OCI-LY1 (cell line): ENCODE measurements at regions not wholly inside any gene's neighbourhood (a gene's known extent, or its start where the extent isn't known, plus 50 kb on each side); places are given as distances from the start of the nearest gene placed in this dataset.

Source experiments
- H2AFZ ChIP-seq: fragments of 200-600 bp; sonication (generic), shearing (Covaris generic); 2 replicates; pipeline ENCODE4 v1.6.0; 2014; ENCODE audit warnings: antibody characterized with exemption, mild to moderate bottlenecking, low read length
- H3F3A ChIP-seq: fragments of 200-600 bp; sonication (generic), shearing (Covaris generic); 2 replicates; pipeline ENCODE4 v1.6.0; 2014; ENCODE audit warnings: mild to moderate bottlenecking, antibody characterized with exemption, low read length, moderate library complexity; ENCODE audit not compliant: insufficient read depth
- H3K27ac ChIP-seq: fragments of 200-600 bp; sonication (generic); 2 replicates; pipeline ENCODE4 v1.5.1; 2014; ENCODE audit warnings: low read length, mixed run types, mild to moderate bottlenecking, low read depth; ENCODE audit not compliant: poor library complexity, severe bottlenecking
- H3K27me3 ChIP-seq: fragments of 200-600 bp; sonication (generic); 2 replicates; pipeline ENCODE4 v1.6.0; 2014; ENCODE audit warnings: antibody characterized with exemption, mild to moderate bottlenecking, low read length, moderate library complexity; ENCODE audit not compliant: insufficient read depth
- H3K36me3 ChIP-seq: fragments of 200-600 bp; sonication (generic); 2 replicates; pipeline ENCODE4 v1.6.1; 2014; ENCODE audit warnings: mild to moderate bottlenecking, antibody characterized with exemption, low read length, moderate library complexity, mixed read lengths; ENCODE audit not compliant: insufficient read depth
- H3K4me1 ChIP-seq: fragments of 200-600 bp; sonication (generic); 2 replicates; pipeline ENCODE4 v1.5.1; 2014; ENCODE audit warnings: mild to moderate bottlenecking, low read length, moderate library complexity; ENCODE audit not compliant: insufficient read depth, severe bottlenecking
- H3K4me2 ChIP-seq: fragments of 200-600 bp; sonication (generic), shearing (Covaris generic); 2 replicates; pipeline ENCODE4 v1.6.1; 2014; ENCODE audit warnings: low read length
- H3K4me3 ChIP-seq: fragments of 200-600 bp; sonication (generic); 2 replicates; pipeline ENCODE4 v1.5.1; 2014; ENCODE audit warnings: low read length, low read depth, mild to moderate bottlenecking, mixed read lengths; ENCODE audit not compliant: poor library complexity, severe bottlenecking
- H3K79me2 ChIP-seq: fragments of 200-600 bp; shearing (Covaris generic); 2 replicates; pipeline ENCODE4 v1.6.1; 2016; ENCODE audit warnings: mixed run types, low read length, mixed read lengths; ENCODE audit not compliant: insufficient read depth
- H3K9ac ChIP-seq: fragments of 200-600 bp; sonication (generic), shearing (Covaris generic); 2 replicates; pipeline ENCODE4 v1.6.1; 2014; ENCODE audit warnings: mild to moderate bottlenecking, low read length, mixed read lengths
- H3K9me2 ChIP-seq: fragments of 200-600 bp; sonication (generic), shearing (Covaris generic); 2 replicates; pipeline ENCODE4 v1.6.1; 2014; ENCODE audit warnings: low read depth, mild to moderate bottlenecking, low read length, mixed read lengths
- H3K9me3 ChIP-seq: fragments of 200-600 bp; shearing (Covaris generic); 2 replicates; pipeline ENCODE4 v1.6.1; 2014; ENCODE audit warnings: low read length, mixed read lengths
- H4K20me1 ChIP-seq: fragments of 200-600 bp; sonication (generic), shearing (Covaris generic); 2 replicates; pipeline ENCODE4 v1.6.0; 2016; ENCODE audit warnings: mild to moderate bottlenecking, low read length; ENCODE audit not compliant: insufficient read depth
- EZH2 ChIP-seq: fragments of 200-600 bp; sonication (generic), shearing (Covaris generic); IDR thresholded peaks from 2 replicates; pipeline ENCODE4 v1.8.0; 2017; ENCODE audit warnings: borderline replicate concordance, mixed run types, mild to moderate bottlenecking, antibody characterized with exemption, low read length, moderate library complexity, mixed read lengths
- TF ChIP-seq, protein P1 (sequence below): fragments of 200-600 bp; sonication (generic), shearing (Covaris generic); IDR thresholded peaks from 2 replicates; pipeline ENCODE4 v1.5.1; 2017; ENCODE audit warnings: mild to moderate bottlenecking, antibody characterized with exemption, low read length, moderate library complexity, mixed read lengths

DNA sequence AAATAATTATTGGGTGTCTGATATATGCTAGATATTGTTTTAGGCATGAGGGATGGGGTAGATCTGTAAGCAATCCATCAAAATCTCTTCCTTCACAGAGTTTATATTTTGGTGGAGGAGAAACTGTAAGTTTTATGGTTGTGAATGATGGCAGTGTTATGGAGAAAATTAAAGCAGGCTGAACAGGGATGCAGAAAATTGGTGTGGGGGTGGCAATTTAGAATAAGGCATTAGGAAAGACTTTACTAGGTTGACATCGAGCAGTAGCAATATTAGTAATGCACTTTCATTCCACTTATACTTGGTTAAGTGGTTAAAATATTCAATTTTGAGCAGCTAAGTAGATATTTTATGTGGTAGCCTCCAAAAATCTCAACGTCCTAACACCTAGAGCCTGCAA is 261.1 kb upstream of the SNX7 start:
- no peaks in the 10 kb centered on the region for H3K4me1 ChIP-seq

DNA sequence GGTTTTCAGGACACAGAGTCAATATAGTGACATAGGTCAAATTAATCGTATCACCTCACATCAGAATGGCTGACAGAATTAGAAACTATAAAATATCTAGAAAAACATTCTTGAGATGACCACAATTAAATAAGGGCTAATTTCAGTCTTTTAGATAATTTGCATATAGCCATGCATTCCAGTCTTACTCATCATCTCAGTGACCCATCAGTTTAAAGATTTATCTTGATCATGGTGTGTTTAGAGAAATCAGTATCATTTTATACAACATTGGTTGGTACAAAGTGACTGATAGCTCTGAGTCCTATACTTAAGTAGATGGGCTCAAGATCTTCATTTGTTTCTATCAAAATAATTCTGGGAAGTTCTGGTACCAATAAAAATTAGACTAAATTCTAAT is 262.3 kb upstream of the SNX7 start:
- Histone ChIP-seq H4K20me1 (no peaks in the 10 kb centered on the region), H3K9me3 (no peaks in the 10 kb centered on the region), H3F3A (no peaks in the 10 kb centered on the region), H3K9me2 (no peaks in the 10 kb centered on the region), H3K79me2 (no peaks in the 10 kb centered on the region), H3K4me1 (no peaks in the 10 kb centered on the region), H3K36me3 (no peaks in the 10 kb centered on the region), H3K4me3 (no peak overlapping the region), H3K27ac (no peak overlapping the region), H3K4me2 (no peak overlapping the region), H3K27me3 (no peaks in the 10 kb centered on the region), H3K9ac (no peak overlapping the region), H2AFZ (no peak overlapping the region)
- TF ChIP-seq, protein P1, sequence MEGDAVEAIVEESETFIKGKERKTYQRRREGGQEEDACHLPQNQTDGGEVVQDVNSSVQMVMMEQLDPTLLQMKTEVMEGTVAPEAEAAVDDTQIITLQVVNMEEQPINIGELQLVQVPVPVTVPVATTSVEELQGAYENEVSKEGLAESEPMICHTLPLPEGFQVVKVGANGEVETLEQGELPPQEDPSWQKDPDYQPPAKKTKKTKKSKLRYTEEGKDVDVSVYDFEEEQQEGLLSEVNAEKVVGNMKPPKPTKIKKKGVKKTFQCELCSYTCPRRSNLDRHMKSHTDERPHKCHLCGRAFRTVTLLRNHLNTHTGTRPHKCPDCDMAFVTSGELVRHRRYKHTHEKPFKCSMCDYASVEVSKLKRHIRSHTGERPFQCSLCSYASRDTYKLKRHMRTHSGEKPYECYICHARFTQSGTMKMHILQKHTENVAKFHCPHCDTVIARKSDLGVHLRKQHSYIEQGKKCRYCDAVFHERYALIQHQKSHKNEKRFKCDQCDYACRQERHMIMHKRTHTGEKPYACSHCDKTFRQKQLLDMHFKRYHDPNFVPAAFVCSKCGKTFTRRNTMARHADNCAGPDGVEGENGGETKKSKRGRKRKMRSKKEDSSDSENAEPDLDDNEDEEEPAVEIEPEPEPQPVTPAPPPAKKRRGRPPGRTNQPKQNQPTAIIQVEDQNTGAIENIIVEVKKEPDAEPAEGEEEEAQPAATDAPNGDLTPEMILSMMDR = no peak
- no peak for TF ChIP-seq EZH2

More for the DNA sequence above, 261.1 kb upstream of the SNX7 start:
- Histone ChIP-seq H3K4me3 (no peak overlapping the region), H3K9ac (no peak overlapping the region), H3K27me3 (no peaks in the 10 kb centered on the region), H2AFZ (no peak overlapping the region), H4K20me1 (no peaks in the 10 kb centered on the region), H3K9me3 (no peaks in the 10 kb centered on the region), H3K9me2 (no peaks in the 10 kb centered on the region), H3K79me2 (no peaks in the 10 kb centered on the region), H3K36me3 (no peaks in the 10 kb centered on the region), H3F3A (no peaks in the 10 kb centered on the region), H3K27ac (no peak overlapping the region), H3K4me2 (no peak overlapping the region)
- TF ChIP-seq, protein P1 = no peak
- no peak for TF ChIP-seq EZH2

DNA sequence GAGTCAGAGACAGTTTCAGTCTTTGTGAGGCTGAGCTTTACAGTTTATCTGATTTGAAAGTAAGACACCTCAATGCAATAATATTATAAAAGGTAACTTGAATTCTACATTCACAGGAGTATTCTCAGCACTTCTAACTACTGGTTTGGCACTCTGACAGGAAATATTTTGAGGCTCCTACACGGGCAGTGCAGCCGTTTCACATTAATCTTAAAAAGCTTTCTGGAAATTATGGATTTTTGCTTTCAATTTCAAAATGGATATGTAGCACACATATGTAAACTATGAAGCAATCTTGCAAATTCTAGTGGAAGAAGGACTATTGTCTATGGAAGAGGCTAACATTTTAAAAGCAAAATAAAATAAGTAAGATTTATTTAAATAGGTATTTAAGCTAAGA is 262.9 kb upstream of the SNX7 start:
- H3K27ac ChIP-seq = no peak overlapping the region
- H3K4me3 ChIP-seq = no peak overlapping the region
- H4K20me1 ChIP-seq = no peaks in the 10 kb centered on the region
- H3K4me1 ChIP-seq = no peaks in the 10 kb centered on the region
- H2AFZ ChIP-seq = no peak overlapping the region
- no peaks in the 10 kb centered on the region for H3K27me3 ChIP-seq
- H3K36me3 ChIP-seq = no peaks in the 10 kb centered on the region
- no peak overlapping the region for H3K9ac ChIP-seq
- no peaks in the 10 kb centered on the region for H3K79me2 ChIP-seq
- no peaks in the 10 kb centered on the region for H3F3A ChIP-seq
- no peak overlapping the region for H3K4me2 ChIP-seq
- no peaks in the 10 kb centered on the region for H3K9me3 ChIP-seq
- no peaks in the 10 kb centered on the region for H3K9me2 ChIP-seq
- TF ChIP-seq, protein P1 = no peak
- TF ChIP-seq EZH2 = no peak
